ENCODE measurements at regions not wholly inside any gene's neighbourhood (a gene's known extent, or its start where the extent isn't known, plus 50 kb on each side); places are given as distances from the start of the nearest gene placed in this dataset.

GRCh38 chr16:75861311-75862097 is 135.2 kb upstream of the CPHXL start:
- intact Hi-C loops (cut with DNase I), result no loop called here

GRCh38 chr16:75862098-75862386 is 135.8 kb upstream of the CPHXL start:
- TF ChIP-seq CTCF (IDR thresholded peaks at IDR 0.05; ENCODE audit: borderline replicate concordance, extremely low read depth, insufficient read depth), result no peak
- DNase-seq (peak in 1 of 5 donors; percentile 12), FAIRE-seq (no peak)
- Histone ChIP-seq H3K4me1 (ENCODE audit: control insufficient read depth in 2 of 3, insufficient read depth in 2 of 3, low read depth in 1 of 3, low read length in 3 of 3) (no peaks in the 10 kb centered on the region), H3K27ac (ENCODE audit: low read depth in 2 of 2, low read length in 2 of 2) (no peak overlapping the region), H3K4me3 (ENCODE audit: low read length in 3 of 3) (no peak overlapping the region), H3K9ac (ENCODE audit: low read length in 3 of 3) (no peak overlapping the region), H3K36me3 (ENCODE audit: control insufficient read depth in 2 of 3, insufficient read depth in 3 of 3, low read length in 3 of 3) (no peaks in the 10 kb centered on the region), H3K27me3 (ENCODE audit: control insufficient read depth, insufficient read depth, low read length) (no peaks in the 10 kb centered on the region), H3K9me3 (ENCODE audit: control insufficient read depth in 2 of 3, insufficient read depth in 1 of 3, low read length in 3 of 3) (no peaks in the 10 kb centered on the region)
- intact Hi-C loops (cut with DNase I), result no loop called here

More at GRCh38 chr16:75861311-75862097, 135.2 kb upstream of the CPHXL start:
- Histone ChIP-seq H3K36me3 (ENCODE audit: control insufficient read depth in 2 of 3, insufficient read depth in 3 of 3, low read length in 3 of 3) (no peaks in the 10 kb centered on the region), H3K9ac (ENCODE audit: low read length in 3 of 3) (no peak overlapping the region), H3K27me3 (ENCODE audit: control insufficient read depth, insufficient read depth, low read length) (no peaks in the 10 kb centered on the region), H3K4me3 (ENCODE audit: low read length in 3 of 3) (no peak overlapping the region), H3K4me1 (ENCODE audit: control insufficient read depth in 2 of 3, insufficient read depth in 2 of 3, low read depth in 1 of 3, low read length in 3 of 3) (no peaks in the 10 kb centered on the region), H3K27ac (ENCODE audit: low read depth in 2 of 2, low read length in 2 of 2) (no peak overlapping the region), H3K9me3 (ENCODE audit: control insufficient read depth in 2 of 3, insufficient read depth in 1 of 3, low read length in 3 of 3) (no peaks in the 10 kb centered on the region)
- no peak for DNase-seq
- TF ChIP-seq CTCF (IDR thresholded peaks at IDR 0.05; ENCODE audit: borderline replicate concordance, extremely low read depth, insufficient read depth), result no peak
- FAIRE-seq, result no peak

- intact Hi-C loops (cut with DNase I), result no loop called here
- no peak overlapping the region for H3K9ac ChIP-seq (ENCODE audit: low read length in 3 of 3)
- H3K27me3 ChIP-seq (ENCODE audit: control insufficient read depth, insufficient read depth, low read length), result no peaks in the 10 kb centered on the region
- H3K4me3 ChIP-seq (ENCODE audit: low read length in 3 of 3), result no peak overlapping the region
- no peaks in the 10 kb centered on the region for H3K4me1 ChIP-seq (ENCODE audit: control insufficient read depth in 2 of 3, insufficient read depth in 2 of 3, low read depth in 1 of 3, low read length in 3 of 3)
- FAIRE-seq, result no peak
- TF ChIP-seq CTCF (IDR thresholded peaks at IDR 0.05; ENCODE audit: borderline replicate concordance, extremely low read depth, insufficient read depth), result no peak
- no peak overlapping the region for H3K27ac ChIP-seq (ENCODE audit: low read depth in 2 of 2, low read length in 2 of 2)
- H3K36me3 ChIP-seq (ENCODE audit: control insufficient read depth in 2 of 3, insufficient read depth in 3 of 3, low read length in 3 of 3), result no peaks in the 10 kb centered on the region
- no peak for DNase-seq
- no peaks in the 10 kb centered on the region for H3K9me3 ChIP-seq (ENCODE audit: control insufficient read depth in 2 of 3, insufficient read depth in 1 of 3, low read length in 3 of 3)
These were observed 138.0 kb upstream of the CPHXL start for GRCh38 chr16:75864243-75864642.

GRCh38 chr16:75865736-75866135 is 139.4 kb upstream of the CPHXL start:
- intact Hi-C loops (cut with DNase I), result no loop called here
- Histone ChIP-seq H3K27me3 (ENCODE audit: control insufficient read depth, insufficient read depth, low read length) (no peaks in the 10 kb centered on the region), H3K27ac (ENCODE audit: low read depth in 2 of 2, low read length in 2 of 2) (no peak overlapping the region), H3K36me3 (ENCODE audit: control insufficient read depth in 2 of 3, insufficient read depth in 3 of 3, low read length in 3 of 3) (no peaks in the 10 kb centered on the region), H3K9me3 (ENCODE audit: control insufficient read depth in 2 of 3, insufficient read depth in 1 of 3, low read length in 3 of 3) (no peaks in the 10 kb centered on the region), H3K9ac (ENCODE audit: low read length in 3 of 3) (no peak overlapping the region), H3K4me1 (ENCODE audit: control insufficient read depth in 2 of 3, insufficient read depth in 2 of 3, low read depth in 1 of 3, low read length in 3 of 3) (no peaks in the 10 kb centered on the region), H3K4me3 (ENCODE audit: low read length in 3 of 3) (no peak overlapping the region)
- no peak for FAIRE-seq
- DNase-seq, result no peak
- TF ChIP-seq CTCF (IDR thresholded peaks at IDR 0.05; ENCODE audit: borderline replicate concordance, extremely low read depth, insufficient read depth), result no peak

All from kidney (tissue), 13 donors.